Lung (tissue), 11 donors: ENCODE measurements at regions not wholly inside any gene's neighbourhood (a gene's known extent, or its start where the extent isn't known, plus 50 kb on each side); places are given as distances from the start of the nearest gene placed in this dataset.

Experiments used
- ATAC-seq: fragments of 200-7000 bp; cut with Tn5 transposase; one replicate; pipeline ENCODE4 v1.9.1; 2020; ENCODE audit warnings: moderate number of reproducible peaks; ENCODE audit not compliant: insufficient read depth, low FRiP score
- DNase-seq, 3 donors: peaks; one replicate each; pipeline ENCODE4 v3.0.0-alpha.2; 2013 to 2017
- H3K27ac ChIP-seq, 2 donors: one replicate each; pipeline ENCODE4 v1.5.1; 2013; ENCODE audit warnings: mild to moderate bottlenecking in 2 of 2, moderate library complexity in 2 of 2, control low read depth in 1 of 2, inconsistent platforms in 1 of 2, low read depth in 1 of 2, low read length in 1 of 2
- H3K27me3 ChIP-seq, 3 donors: one replicate each; pipeline ENCODE4 v1.5.1; 2013; ENCODE audit warnings: low read length in 2 of 3; ENCODE audit not compliant: control insufficient read depth in 3 of 3, insufficient read depth in 3 of 3
- H3K36me3 ChIP-seq, 4 donors: one replicate each; pipeline ENCODE4 v1.5.1; 2013; ENCODE audit warnings: low read length in 4 of 4, mild to moderate bottlenecking in 1 of 4, moderate library complexity in 1 of 4; ENCODE audit not compliant: control insufficient read depth in 4 of 4, insufficient read depth in 4 of 4
- H3K4me1 ChIP-seq, 5 donors: one replicate each; pipeline ENCODE4 v1.5.1; 2013; ENCODE audit warnings: low read length in 5 of 5, mild to moderate bottlenecking in 2 of 5, moderate library complexity in 1 of 5; ENCODE audit not compliant: control insufficient read depth in 5 of 5, insufficient read depth in 5 of 5
- H3K4me3 ChIP-seq: one replicate; pipeline ENCODE4 v1.5.1; 2013; ENCODE audit warnings: mild to moderate bottlenecking, control low read depth, moderate library complexity
- H3K9ac ChIP-seq, 2 donors: one replicate each; pipeline ENCODE4 v1.5.1; 2013; ENCODE audit warnings: low read length in 2 of 2, control low read depth in 1 of 2; ENCODE audit not compliant: insufficient read depth in 1 of 2
- H3K9me3 ChIP-seq, 4 donors: one replicate each; pipeline ENCODE4 v1.5.1; 2013; ENCODE audit warnings: low read length in 3 of 4, mild to moderate bottlenecking in 1 of 4, moderate library complexity in 1 of 4; ENCODE audit not compliant: control insufficient read depth in 4 of 4, insufficient read depth in 3 of 4
- WGBS, 2 donors: extraction: QIAGEN DNeasy Blood & Tissue Kit; methylation state at CpG; one replicate each; pipeline ENCODE4 v1.1.7; 2013; 5-methylcytosine and 5-hydroxymethylcytosine counted together
- TF ChIP-seq, protein P1 (sequence below): IDR thresholded peaks from 2 replicates; pipeline ENCODE4 v1.5.1; 2012; ENCODE audit warnings: mild to moderate bottlenecking; ENCODE audit errors: control extremely low read depth, extremely low read depth
- donor health status: control.
- donor health status: control.
- donor health status: Bipolar disorder and iron deficiency.
- donor health status: healthy.
- donor health status: DM: yes; HTN: yes; CAD: no.

DNA sequence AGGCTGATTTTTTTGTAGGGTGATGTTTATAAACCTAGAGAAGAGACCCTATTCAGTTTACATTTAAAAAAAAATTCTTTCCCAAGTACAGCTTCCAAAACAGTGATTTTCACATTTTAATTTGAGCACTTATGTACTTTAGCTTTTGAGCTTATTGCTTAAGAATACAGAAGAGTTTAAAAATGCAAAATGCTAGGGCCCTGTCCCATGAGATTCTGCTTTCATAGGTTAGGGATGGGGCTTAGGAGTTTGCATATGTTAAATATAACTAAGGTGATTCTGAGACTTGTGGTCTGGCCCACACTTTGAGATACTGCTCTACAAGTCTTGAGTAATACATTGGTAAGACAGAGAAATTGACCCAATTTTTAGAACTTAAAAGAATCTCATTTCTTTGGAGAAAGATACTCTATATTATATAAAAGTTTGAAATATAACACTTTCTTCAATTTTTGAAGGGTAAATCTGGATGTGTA is 137.3 kb upstream of the CWC22 start:
- no peaks in the 10 kb centered on the region for H3K36me3 ChIP-seq
- peaks cover 0 to 2% (median 0%) of the 10 kb centered on the region in 4 donors for H3K9me3 ChIP-seq
- H3K4me1 ChIP-seq = peaks cover 0 to 13% (median 0%) of the 10 kb centered on the region in 5 donors
- DNase-seq = no peak
- no peak overlapping the region for H3K4me3 ChIP-seq
- TF ChIP-seq, protein P1, sequence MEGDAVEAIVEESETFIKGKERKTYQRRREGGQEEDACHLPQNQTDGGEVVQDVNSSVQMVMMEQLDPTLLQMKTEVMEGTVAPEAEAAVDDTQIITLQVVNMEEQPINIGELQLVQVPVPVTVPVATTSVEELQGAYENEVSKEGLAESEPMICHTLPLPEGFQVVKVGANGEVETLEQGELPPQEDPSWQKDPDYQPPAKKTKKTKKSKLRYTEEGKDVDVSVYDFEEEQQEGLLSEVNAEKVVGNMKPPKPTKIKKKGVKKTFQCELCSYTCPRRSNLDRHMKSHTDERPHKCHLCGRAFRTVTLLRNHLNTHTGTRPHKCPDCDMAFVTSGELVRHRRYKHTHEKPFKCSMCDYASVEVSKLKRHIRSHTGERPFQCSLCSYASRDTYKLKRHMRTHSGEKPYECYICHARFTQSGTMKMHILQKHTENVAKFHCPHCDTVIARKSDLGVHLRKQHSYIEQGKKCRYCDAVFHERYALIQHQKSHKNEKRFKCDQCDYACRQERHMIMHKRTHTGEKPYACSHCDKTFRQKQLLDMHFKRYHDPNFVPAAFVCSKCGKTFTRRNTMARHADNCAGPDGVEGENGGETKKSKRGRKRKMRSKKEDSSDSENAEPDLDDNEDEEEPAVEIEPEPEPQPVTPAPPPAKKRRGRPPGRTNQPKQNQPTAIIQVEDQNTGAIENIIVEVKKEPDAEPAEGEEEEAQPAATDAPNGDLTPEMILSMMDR = no peak
- ATAC-seq = no peak
- no peak overlapping the region for H3K9ac ChIP-seq
- no peak overlapping the region for H3K27ac ChIP-seq
- H3K27me3 ChIP-seq = no peaks in the 10 kb centered on the region

DNA sequence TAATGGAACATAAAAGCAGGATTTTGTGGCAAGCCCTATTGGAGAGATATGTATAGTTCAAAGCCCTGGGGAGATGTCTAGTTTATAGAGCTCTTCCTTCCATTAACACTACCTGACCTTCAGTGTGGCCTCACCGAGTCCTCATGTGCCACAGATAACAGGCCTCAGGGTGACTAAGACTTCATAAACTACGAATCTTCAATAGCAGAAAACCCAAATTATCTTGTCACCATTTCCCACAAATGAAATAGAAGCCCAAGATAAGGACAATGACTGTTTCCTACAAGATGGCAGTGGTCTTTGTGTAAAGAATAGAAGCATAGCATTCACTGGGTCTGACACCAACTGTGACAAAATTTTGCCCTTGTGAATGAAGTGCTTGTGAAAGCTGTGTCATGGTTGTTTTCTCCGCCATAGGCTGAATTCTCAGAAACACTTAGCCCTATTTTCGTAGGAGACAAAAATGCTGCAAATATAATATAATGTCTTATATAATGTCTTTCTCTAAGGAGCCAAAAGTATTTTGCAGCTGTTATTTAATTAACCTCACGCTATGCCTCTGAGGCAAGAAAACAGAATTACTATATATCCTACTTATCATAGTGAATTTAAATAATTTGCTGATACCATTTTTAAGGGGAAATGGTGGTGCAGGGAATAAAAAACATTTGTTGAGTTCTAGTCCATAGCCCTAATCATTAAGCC is 136.7 kb upstream of the CWC22 start:
- peak; percentile 58 to 87 (median 87) for DNase-seq
- Histone ChIP-seq H3K9me3 (peaks cover 0 to 2% (median 0%) of the 10 kb centered on the region in 4 donors), H3K4me1 (peaks cover 0 to 13% (median 0%) of the 10 kb centered on the region in 5 donors), H3K27ac (no peak overlapping the region), H3K27me3 (no peaks in the 10 kb centered on the region), H3K4me3 (no peak overlapping the region), H3K9ac (no peak overlapping the region), H3K36me3 (no peaks in the 10 kb centered on the region)
- WGBS, 2 donors = 78 to 86% methylated on average over 5 of the region's 5 CpGs
- TF ChIP-seq, protein P1 = no peak
- ATAC-seq = no peak

DNA sequence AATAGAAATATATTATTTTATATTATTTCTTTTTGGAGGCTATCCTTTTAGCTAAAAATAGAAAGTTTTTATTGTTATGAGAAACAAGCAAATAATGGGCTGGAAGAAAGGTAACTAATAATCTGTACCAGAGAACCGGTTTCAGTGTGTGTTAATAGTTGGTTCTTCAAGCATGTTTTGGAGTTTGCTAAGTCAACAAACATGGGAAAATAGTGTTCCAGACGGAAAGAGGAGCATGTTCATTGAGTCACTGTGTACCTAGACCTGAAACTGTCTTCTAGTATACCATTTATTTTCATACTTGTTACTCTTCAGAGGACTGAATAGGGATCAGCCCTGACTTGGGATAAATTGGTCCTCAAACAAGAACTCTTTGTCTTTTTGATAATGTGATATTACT is 134.5 kb upstream of the CWC22 start:
- WGBS, 2 donors = 63 to 87% methylated on average over 2 of the region's 2 CpGs
- peaks cover 0 to 2% (median 0%) of the 10 kb centered on the region in 4 donors for H3K9me3 ChIP-seq
- no peak for DNase-seq
- no peak for ATAC-seq
- no peak overlapping the region for H3K4me3 ChIP-seq
- no peak overlapping the region for H3K9ac ChIP-seq
- peaks cover 0 to 7% (median 0%) of the 10 kb centered on the region in 5 donors for H3K4me1 ChIP-seq
- TF ChIP-seq, protein P1 = no peak
- H3K27me3 ChIP-seq = no peaks in the 10 kb centered on the region
- no peaks in the 10 kb centered on the region for H3K36me3 ChIP-seq
- no peak overlapping the region for H3K27ac ChIP-seq
